K562 (cell line): ENCODE measurements at regions not wholly inside any gene's neighbourhood (a gene's known extent, or its start where the extent isn't known, plus 50 kb on each side); places are given as distances from the start of the nearest gene placed in this dataset.

Experiments
- ATAC-seq: fragments of 200-7000 bp; cut with Tn5 transposase; 3 replicates; pipeline ENCODE4 v1.9.1; 2020; ENCODE audit warnings: moderate library complexity
- BruUV-seq: library from RNA; stranded (reverse); fragments of 400-500 nt; replicated peaks from 2 replicates; lab custom pipeline; 2021; lab: Mats Ljungman, UMichigan
- CTCF ChIA-PET: fragments of 300-600 bp; formaldehyde crosslinking; extraction: SDS; loops from one replicate; lab custom pipeline; 2021; ENCODE audit warnings: low intra/inter-chr PET ratio; lab: Yijun Ruan, JAX
- POLR2A ChIA-PET: fragments of 300-600, 350-650 bp; sonication (Branson Sonifier 250); formaldehyde crosslinking; extraction: SDS; loops from one replicate; lab custom pipeline; 2021; ENCODE audit warnings: antibody characterized with exemption, inconsistent platforms; lab: Yijun Ruan, JAX
- DNase-seq, 4 experiments: peaks; one replicate each; pipeline versions ENCODE4 v3.0.0 to v3.0.0-alpha.2; 2011 to 2018; ENCODE audit warnings: low spot score in 3 of 4, mixed read lengths in 3 of 4; ENCODE audit errors: extremely low read depth in 1 of 4
- FAIRE-seq: peaks from 2 replicates; lab custom pipeline; 2011; peaks lifted over from hg19 to GRCh38; lab: Jason Lieb, UNC
- H2AFZ ChIP-seq: 2 replicates; pipeline ENCODE4 v1.6.0; 2011; ENCODE audit warnings: low read depth, low read length, control low read depth, inconsistent platforms
- H3K27ac ChIP-seq: fragments of 200-600 bp; 3 replicates; pipeline ENCODE4 v1.8.0; 2011; ENCODE audit warnings: low read depth, mild to moderate bottlenecking, control low read depth, inconsistent platforms, low read length, moderate library complexity, mixed read lengths; ENCODE audit errors: extremely low read depth
- H3K27me3 ChIP-seq, 2 experiments: fragments of 300-600 bp in 1 of 2; 2 replicates in 1 of 2; 3 replicates in 1 of 2; pipeline versions ENCODE4 v1.6.0 to v1.8.0; 2011; ENCODE audit warnings: inconsistent platforms in 2 of 2, low read length in 2 of 2, mild to moderate bottlenecking in 1 of 2, mixed read lengths in 1 of 2, moderate library complexity in 1 of 2; ENCODE audit not compliant: control insufficient read depth in 2 of 2, insufficient read depth in 2 of 2
- H3K36me3 ChIP-seq: fragments of 300-600 bp; 3 replicates; pipeline ENCODE4 v1.8.0; 2011; ENCODE audit warnings: mild to moderate bottlenecking, low read length, inconsistent platforms; ENCODE audit not compliant: control insufficient read depth, insufficient read depth
- H3K4me1 ChIP-seq, 2 experiments: fragments of 200-600 bp in 1 of 2; replicated peaks in 1 of 2; 2 replicates in 1 of 2; 3 replicates in 1 of 2; pipeline versions ENCODE4 v1.5.1 to v1.8.0; 2011; ENCODE audit warnings: inconsistent platforms in 2 of 2, low read length in 2 of 2, mild to moderate bottlenecking in 1 of 2, mixed read lengths in 1 of 2, moderate library complexity in 1 of 2; ENCODE audit not compliant: control insufficient read depth in 2 of 2, insufficient read depth in 2 of 2
- H3K4me2 ChIP-seq: 2 replicates; pipeline ENCODE4 v1.6.1; 2011; ENCODE audit warnings: low read length, control low read depth, inconsistent platforms, mixed read lengths; ENCODE audit not compliant: insufficient read depth
- H3K4me3 ChIP-seq: fragments of 200-600 bp; sonication (generic), shearing (Covaris generic); 2 replicates; pipeline ENCODE4 v1.5.1; 2016; ENCODE audit warnings: control low read depth, inconsistent platforms
- H3K79me2 ChIP-seq: fragments of 200-600 bp; 3 replicates; pipeline ENCODE4 v1.8.0; 2011; ENCODE audit warnings: low read length, inconsistent platforms; ENCODE audit not compliant: control insufficient read depth, insufficient read depth
- H3K9ac ChIP-seq, 2 experiments: 2 replicates each; pipeline versions ENCODE4 v1.6.0 to v1.6.1; 2011; ENCODE audit warnings: low read depth in 2 of 2, low read length in 2 of 2, control low read depth in 1 of 2, inconsistent platforms in 1 of 2, mild to moderate bottlenecking in 1 of 2, mixed read lengths in 1 of 2; ENCODE audit not compliant: insufficient read depth in 1 of 2
- H3K9me1 ChIP-seq: one replicate; pipeline ENCODE4 v1.6.0; 2011; ENCODE audit warnings: inconsistent platforms, mild to moderate bottlenecking, low read length, moderate library complexity; ENCODE audit not compliant: control insufficient read depth, insufficient read depth
- H3K9me3 ChIP-seq: replicated peaks from 2 replicates; pipeline ENCODE4 v1.5.1; 2011; ENCODE audit warnings: low read depth, low read length, inconsistent platforms; ENCODE audit not compliant: control insufficient read depth, insufficient read depth
- H4K20me1 ChIP-seq: replicated peaks from 2 replicates; pipeline ENCODE4 v1.6.1; 2011; ENCODE audit warnings: low read length, inconsistent platforms, mixed read lengths; ENCODE audit not compliant: control insufficient read depth, insufficient read depth
- CEBPB ChIP-seq: fragments of 450-650 bp; IDR thresholded peaks from 2 replicates; pipeline ENCODE4 v1.6.1; 2016; ENCODE audit warnings: missing genetic modification characterization, missing compliant biosample characterization
- CREB1 ChIP-seq, 2 experiments: sonication (generic) in 1 of 2; formaldehyde crosslinking in 1 of 2; IDR thresholded peaks; 2 replicates each; pipeline versions ENCODE4 v1.6.1 to v1.8.0; 2012 to 2022; ENCODE audit warnings: inconsistent platforms in 1 of 2, mild to moderate bottlenecking in 1 of 2, missing genetic modification reagents in 1 of 2, moderate library complexity in 1 of 2
- CXXC5 ChIP-seq: fragments of 250-450 bp; sonication (Bioruptor Pico); IDR thresholded peaks from 2 replicates; pipeline ENCODE4 v1.8.0; 2022; ENCODE audit warnings: inconsistent platforms, mild to moderate bottlenecking, moderate library complexity
- HIVEP1 ChIP-seq: fragments of 250-450 bp; sonication (Bioruptor Pico); IDR thresholded peaks from 2 replicates; pipeline ENCODE4 v1.4.0; 2020; ENCODE audit warnings: mild to moderate bottlenecking
- HNRNPL ChIP-seq: fragments of 200-400 bp; formaldehyde crosslinking; IDR thresholded peaks from 2 replicates; pipeline ENCODE4 v1.6.1; 2017; ENCODE audit warnings: low read depth, mild to moderate bottlenecking, low read length
- L3MBTL2 ChIP-seq: fragments of 450-650 bp; IDR thresholded peaks from 2 replicates; pipeline ENCODE4 v1.6.1; 2016; ENCODE audit warnings: mild to moderate bottlenecking, moderate library complexity
- NFE2 ChIP-seq: IDR thresholded peaks from 2 replicates; pipeline ENCODE4 v1.6.1; 2014; ENCODE audit warnings: antibody characterized with exemption, low read depth
- NFXL1 ChIP-seq: fragments of 450-650 bp; formaldehyde crosslinking; IDR thresholded peaks from 2 replicates; pipeline ENCODE4 v1.4.0; 2021; ENCODE audit warnings: mild to moderate bottlenecking
- NR2C1 ChIP-seq, 2 experiments: fragments of 450-650 bp; IDR thresholded peaks; 2 replicates each; pipeline ENCODE4 v1.6.1; 2017; ENCODE audit warnings: mild to moderate bottlenecking in 2 of 2, antibody characterized with exemption in 1 of 2, inconsistent platforms in 1 of 2, missing compliant biosample characterization in 1 of 2, missing genetic modification characterization in 1 of 2
- POLR2A ChIP-seq: fragments of 450-650 bp; conservative IDR thresholded peaks from 2 replicates; pipeline ENCODE4 v1.6.1; 2016
- SMAD3 ChIP-seq: fragments of 450-650 bp; formaldehyde crosslinking; conservative IDR thresholded peaks from 2 replicates; pipeline ENCODE4 v1.4.0; 2020; ENCODE audit warnings: mild to moderate bottlenecking
- THRB ChIP-seq: fragments of 450-650 bp; formaldehyde crosslinking; conservative IDR thresholded peaks from 2 replicates; pipeline ENCODE4 v1.4.0; 2022; ENCODE audit warnings: mild to moderate bottlenecking, missing genetic modification characterization
- ZNF445 ChIP-seq: fragments of 250-450 bp; sonication (Bioruptor Pico); IDR thresholded peaks from 2 replicates; pipeline ENCODE4 v1.4.0; 2020; ENCODE audit warnings: low read depth, mild to moderate bottlenecking, moderate library complexity
- WGBS: fragments of 100-300 bp; shearing (Covaris generic); methylation state at CpG from one replicate; pipeline ENCODE4 v1.1.6; 2016; ENCODE audit warnings: low coverage, mixed read lengths; ENCODE audit not compliant: insufficient coverage; ENCODE audit errors: missing lambda C conversion rate; 5-methylcytosine and 5-hydroxymethylcytosine counted together
- in situ Hi-C: fragments of 300-500 bp; cut with MboI; formaldehyde crosslinking; loops from 4 replicates; pipeline ENCODE4 v1.15.0; 2018; ENCODE audit warnings: inconsistent platforms, mixed read lengths
- intact Hi-C: fragments of 100-400 bp; cut with micrococcal nuclease; formaldehyde crosslinking; loops from 2 replicates; pipeline ENCODE4 v1.14.2; 2022
- TF ChIP-seq, protein P1 (sequence below), 2 experiments: fragments of 450-650 bp in 1 of 2; IDR thresholded peaks; 2 replicates each; pipeline ENCODE4 v1.6.1; 2011 to 2017; ENCODE audit warnings: low read depth in 2 of 2, antibody characterized with exemption in 1 of 2, borderline replicate concordance in 1 of 2, low read length in 1 of 2, mild to moderate bottlenecking in 1 of 2, mixed read lengths in 1 of 2; ENCODE audit not compliant: control insufficient read depth in 1 of 2
- TF ChIP-seq, protein P2 (sequence below): fragments of 450-650 bp; IDR thresholded peaks from 2 replicates; pipeline ENCODE4 v1.6.1; 2018; ENCODE audit not compliant: partially characterized antibody

DNA sequence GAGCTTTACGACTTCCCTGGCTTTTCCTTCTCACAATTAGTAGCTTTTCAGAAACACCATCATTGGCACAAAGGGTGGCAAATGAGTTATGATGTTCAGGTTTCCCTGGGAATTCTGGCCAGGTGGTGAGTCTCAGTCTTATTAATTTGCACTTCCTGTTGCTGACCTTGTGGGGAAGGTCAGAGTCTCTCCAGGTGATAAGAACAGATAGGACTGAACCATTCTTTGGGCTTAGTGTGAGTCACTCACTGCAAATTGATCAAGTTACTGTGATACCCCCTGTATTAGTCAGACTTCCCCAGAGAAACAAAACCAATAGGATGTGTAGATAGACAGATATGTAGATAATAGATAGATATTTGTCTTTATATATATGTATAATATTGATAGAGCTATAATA lies 53.8 kb upstream of the RANBP3L start:
- no TSS peak for BruUV-seq

More for the DNA sequence above, 53.8 kb upstream of the RANBP3L start:
- H3K4me1 ChIP-seq = no peaks in the 10 kb centered on the region
- 0% methylated on average over 1 of the region's 1 CpG for WGBS
- CTCF ChIA-PET = no interaction called here
- no peak for DNase-seq
- H4K20me1 ChIP-seq = no peaks in the 10 kb centered on the region
- no peak overlapping the region for H3K27ac ChIP-seq
- POLR2A ChIA-PET = no interaction called here
- H3K4me2 ChIP-seq = no peak overlapping the region
- FAIRE-seq = no peak
- no peak overlapping the region for H3K4me3 ChIP-seq
- no peak for ATAC-seq
- H2AFZ ChIP-seq = no peak overlapping the region
- H3K9ac ChIP-seq = no peak overlapping the region
- TF ChIP-seq ZNF445 (CRISPR knock-in tag) = no peak
- no peak for TF ChIP-seq L3MBTL2
- no peak for TF ChIP-seq SMAD3 (CRISPR knock-in tag)
- TF ChIP-seq POLR2A = no peak
- no peak for TF ChIP-seq HIVEP1 (CRISPR knock-in tag)
- TF ChIP-seq HNRNPL = no peak
- TF ChIP-seq NFXL1 = no peak
- no peak for TF ChIP-seq THRB (CRISPR knock-in tag)
- no peak for TF ChIP-seq CXXC5
- TF ChIP-seq CEBPB = no peak
- TF ChIP-seq NR2C1 (IDR thresholded peaks at IDR 0.05) = no peak
- no peak for TF ChIP-seq NR2C1 (tag; IDR thresholded peaks at IDR 0.05)
- no peak for TF ChIP-seq NFE2
- TF ChIP-seq CREB1 (IDR thresholded peaks at IDR 0.05) = no peak
- no peak for TF ChIP-seq CREB1 (CRISPR knock-in tag; IDR thresholded peaks at IDR 0.05)
- TF ChIP-seq, protein P1, sequence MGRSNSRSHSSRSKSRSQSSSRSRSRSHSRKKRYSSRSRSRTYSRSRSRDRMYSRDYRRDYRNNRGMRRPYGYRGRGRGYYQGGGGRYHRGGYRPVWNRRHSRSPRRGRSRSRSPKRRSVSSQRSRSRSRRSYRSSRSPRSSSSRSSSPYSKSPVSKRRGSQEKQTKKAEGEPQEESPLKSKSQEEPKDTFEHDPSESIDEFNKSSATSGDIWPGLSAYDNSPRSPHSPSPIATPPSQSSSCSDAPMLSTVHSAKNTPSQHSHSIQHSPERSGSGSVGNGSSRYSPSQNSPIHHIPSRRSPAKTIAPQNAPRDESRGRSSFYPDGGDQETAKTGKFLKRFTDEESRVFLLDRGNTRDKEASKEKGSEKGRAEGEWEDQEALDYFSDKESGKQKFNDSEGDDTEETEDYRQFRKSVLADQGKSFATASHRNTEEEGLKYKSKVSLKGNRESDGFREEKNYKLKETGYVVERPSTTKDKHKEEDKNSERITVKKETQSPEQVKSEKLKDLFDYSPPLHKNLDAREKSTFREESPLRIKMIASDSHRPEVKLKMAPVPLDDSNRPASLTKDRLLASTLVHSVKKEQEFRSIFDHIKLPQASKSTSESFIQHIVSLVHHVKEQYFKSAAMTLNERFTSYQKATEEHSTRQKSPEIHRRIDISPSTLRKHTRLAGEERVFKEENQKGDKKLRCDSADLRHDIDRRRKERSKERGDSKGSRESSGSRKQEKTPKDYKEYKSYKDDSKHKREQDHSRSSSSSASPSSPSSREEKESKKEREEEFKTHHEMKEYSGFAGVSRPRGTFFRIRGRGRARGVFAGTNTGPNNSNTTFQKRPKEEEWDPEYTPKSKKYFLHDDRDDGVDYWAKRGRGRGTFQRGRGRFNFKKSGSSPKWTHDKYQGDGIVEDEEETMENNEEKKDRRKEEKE (IDR thresholded peaks at IDR 0.05; ENCODE audit: borderline replicate concordance in 1 of 2, control insufficient read depth in 1 of 2, low read depth in 2 of 2, low read length in 1 of 2) = no peak
- TF ChIP-seq, protein P2, sequence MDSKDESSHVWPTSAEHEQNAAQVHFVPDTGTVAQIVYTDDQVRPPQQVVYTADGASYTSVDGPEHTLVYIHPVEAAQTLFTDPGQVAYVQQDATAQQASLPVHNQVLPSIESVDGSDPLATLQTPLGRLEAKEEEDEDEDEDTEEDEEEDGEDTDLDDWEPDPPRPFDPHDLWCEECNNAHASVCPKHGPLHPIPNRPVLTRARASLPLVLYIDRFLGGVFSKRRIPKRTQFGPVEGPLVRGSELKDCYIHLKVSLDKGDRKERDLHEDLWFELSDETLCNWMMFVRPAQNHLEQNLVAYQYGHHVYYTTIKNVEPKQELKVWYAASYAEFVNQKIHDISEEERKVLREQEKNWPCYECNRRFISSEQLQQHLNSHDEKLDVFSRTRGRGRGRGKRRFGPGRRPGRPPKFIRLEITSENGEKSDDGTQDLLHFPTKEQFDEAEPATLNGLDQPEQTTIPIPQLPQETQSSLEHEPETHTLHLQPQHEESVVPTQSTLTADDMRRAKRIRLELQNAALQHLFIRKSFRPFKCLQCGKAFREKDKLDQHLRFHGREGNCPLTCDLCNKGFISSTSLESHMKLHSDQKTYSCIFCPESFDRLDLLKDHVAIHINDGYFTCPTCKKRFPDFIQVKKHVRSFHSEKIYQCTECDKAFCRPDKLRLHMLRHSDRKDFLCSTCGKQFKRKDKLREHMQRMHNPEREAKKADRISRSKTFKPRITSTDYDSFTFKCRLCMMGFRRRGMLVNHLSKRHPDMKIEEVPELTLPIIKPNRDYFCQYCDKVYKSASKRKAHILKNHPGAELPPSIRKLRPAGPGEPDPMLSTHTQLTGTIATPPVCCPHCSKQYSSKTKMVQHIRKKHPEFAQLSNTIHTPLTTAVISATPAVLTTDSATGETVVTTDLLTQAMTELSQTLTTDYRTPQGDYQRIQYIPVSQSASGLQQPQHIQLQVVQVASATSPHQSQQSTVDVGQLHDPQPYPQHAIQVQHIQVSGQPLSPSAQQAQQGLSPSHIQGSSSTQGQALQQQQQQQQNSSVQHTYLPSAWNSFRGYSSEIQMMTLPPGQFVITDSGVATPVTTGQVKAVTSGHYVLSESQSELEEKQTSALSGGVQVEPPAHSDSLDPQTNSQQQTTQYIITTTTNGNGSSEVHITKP = no peak
- peaks cover 0 to 6% of the 10 kb centered on the region in 2 experiments; a peak in 1 of 5 replicates for H3K27me3 ChIP-seq
- no peaks in the 10 kb centered on the region for H3K36me3 ChIP-seq
- no peaks in the 10 kb centered on the region for H3K9me3 ChIP-seq
- intact Hi-C loops = no loop called here
- H3K79me2 ChIP-seq = no peaks in the 10 kb centered on the region
- H3K9me1 ChIP-seq = no peaks in the 10 kb centered on the region
- in situ Hi-C loops = no loop called here
